ENCODE measurements at regions not wholly inside any gene's neighbourhood (a gene's known extent, or its start where the extent isn't known, plus 50 kb on each side); places are given as distances from the start of the nearest gene placed in this dataset.

DNA sequence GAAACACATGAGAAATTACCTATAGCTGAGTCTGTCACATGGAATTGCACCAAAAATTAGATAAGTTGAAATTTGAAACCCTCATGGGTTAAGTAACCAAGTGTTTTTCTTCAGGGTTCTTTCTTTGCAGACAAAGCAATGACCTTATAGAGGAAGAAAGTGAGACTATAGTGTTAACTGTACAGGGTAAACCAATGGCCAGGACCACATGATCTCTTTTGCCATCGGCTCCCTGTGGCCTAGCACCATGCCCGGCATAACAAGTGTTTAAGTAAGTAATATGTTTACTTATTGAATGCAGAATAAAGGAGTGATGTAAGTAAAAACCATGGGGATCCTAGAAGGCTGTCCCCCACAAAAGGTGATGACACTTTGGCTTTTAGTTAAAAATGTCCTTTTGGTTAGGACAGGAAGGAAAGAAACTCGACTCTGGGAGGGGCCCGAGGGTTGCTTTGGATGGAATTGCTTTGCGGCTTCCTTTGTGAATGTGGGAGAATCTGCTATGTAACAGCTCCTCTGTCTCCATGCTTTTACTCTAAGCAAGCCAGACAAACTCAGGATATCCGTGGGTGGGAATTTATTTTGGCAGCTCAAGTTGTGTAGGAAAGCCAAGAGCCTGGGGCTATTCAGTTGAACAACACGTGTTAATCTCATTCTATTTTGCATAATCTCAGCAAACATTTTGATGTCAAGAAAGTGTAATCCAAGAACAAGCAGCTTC, 454.7 kb downstream of the INSC start:
- Histone ChIP-seq H3K4me1 (ENCODE audit: insufficient read depth, low read length) (no peaks in the 10 kb centered on the region), H3K9ac (ENCODE audit: low read depth, low read length) (no peak overlapping the region), H3K9me3 (ENCODE audit: insufficient read depth, low read length, severe bottlenecking) (no peaks in the 10 kb centered on the region), H4K20me1 (ENCODE audit: insufficient read depth, low read length) (no peaks in the 10 kb centered on the region), H3K27ac (ENCODE audit: low read length) (no peak overlapping the region), H3K4me3 (ENCODE audit: low read depth in 1 of 2, low read length in 2 of 2) (no peak overlapping the region), H3K27me3 (ENCODE audit: insufficient read depth, low read length, poor library complexity) (peaks cover 6% of the 10 kb centered on the region), H2AFZ (ENCODE audit: low read depth, low read length) (no peak overlapping the region), H3K36me3 (ENCODE audit: insufficient read depth, low read length) (no peaks in the 10 kb centered on the region), H3K4me2 (ENCODE audit: insufficient read depth, low read length) (no peak overlapping the region), H3K79me2 (ENCODE audit: insufficient read depth, low read length) (no peaks in the 10 kb centered on the region)
- DNase-seq (no peak), ATAC-seq (ENCODE audit: insufficient read depth, low read depth) (no peak)
- TF ChIP-seq, protein P1, sequence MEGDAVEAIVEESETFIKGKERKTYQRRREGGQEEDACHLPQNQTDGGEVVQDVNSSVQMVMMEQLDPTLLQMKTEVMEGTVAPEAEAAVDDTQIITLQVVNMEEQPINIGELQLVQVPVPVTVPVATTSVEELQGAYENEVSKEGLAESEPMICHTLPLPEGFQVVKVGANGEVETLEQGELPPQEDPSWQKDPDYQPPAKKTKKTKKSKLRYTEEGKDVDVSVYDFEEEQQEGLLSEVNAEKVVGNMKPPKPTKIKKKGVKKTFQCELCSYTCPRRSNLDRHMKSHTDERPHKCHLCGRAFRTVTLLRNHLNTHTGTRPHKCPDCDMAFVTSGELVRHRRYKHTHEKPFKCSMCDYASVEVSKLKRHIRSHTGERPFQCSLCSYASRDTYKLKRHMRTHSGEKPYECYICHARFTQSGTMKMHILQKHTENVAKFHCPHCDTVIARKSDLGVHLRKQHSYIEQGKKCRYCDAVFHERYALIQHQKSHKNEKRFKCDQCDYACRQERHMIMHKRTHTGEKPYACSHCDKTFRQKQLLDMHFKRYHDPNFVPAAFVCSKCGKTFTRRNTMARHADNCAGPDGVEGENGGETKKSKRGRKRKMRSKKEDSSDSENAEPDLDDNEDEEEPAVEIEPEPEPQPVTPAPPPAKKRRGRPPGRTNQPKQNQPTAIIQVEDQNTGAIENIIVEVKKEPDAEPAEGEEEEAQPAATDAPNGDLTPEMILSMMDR (IDR thresholded peaks at IDR 0.05; ENCODE audit: borderline replicate concordance, extremely low read depth, low read length, poor library complexity, severe bottlenecking): no peak
- no peak for TF ChIP-seq EZH2 (IDR thresholded peaks at IDR 0.05; ENCODE audit: borderline replicate concordance, low read depth, low read length, severe bottlenecking)

- H3K36me3 ChIP-seq (ENCODE audit: insufficient read depth, low read length): no peaks in the 10 kb centered on the region
- H2AFZ ChIP-seq (ENCODE audit: low read depth, low read length): no peak overlapping the region
- H4K20me1 ChIP-seq (ENCODE audit: insufficient read depth, low read length): no peaks in the 10 kb centered on the region
- H3K4me2 ChIP-seq (ENCODE audit: insufficient read depth, low read length): no peak overlapping the region
- no peak for ATAC-seq (ENCODE audit: insufficient read depth, low read depth)
- H3K27me3 ChIP-seq (ENCODE audit: insufficient read depth, low read length, poor library complexity): no peaks in the 10 kb centered on the region
- no peaks in the 10 kb centered on the region for H3K9me3 ChIP-seq (ENCODE audit: insufficient read depth, low read length, severe bottlenecking)
- H3K79me2 ChIP-seq (ENCODE audit: insufficient read depth, low read length): no peaks in the 10 kb centered on the region
- H3K4me3 ChIP-seq (ENCODE audit: low read depth in 1 of 2, low read length in 2 of 2): no peak overlapping the region
- H3K4me1 ChIP-seq (ENCODE audit: insufficient read depth, low read length): no peaks in the 10 kb centered on the region
- no peak for DNase-seq
- no peak overlapping the region for H3K27ac ChIP-seq (ENCODE audit: low read length)
- H3K9ac ChIP-seq (ENCODE audit: low read depth, low read length): no peak overlapping the region
- no peak for TF ChIP-seq EZH2 (IDR thresholded peaks at IDR 0.05; ENCODE audit: borderline replicate concordance, low read depth, low read length, severe bottlenecking)
- TF ChIP-seq, protein P1 (IDR thresholded peaks at IDR 0.05; ENCODE audit: borderline replicate concordance, extremely low read depth, low read length, poor library complexity, severe bottlenecking): no peak
Measured at GRCh38 chr11:15575409-15575808, 460.7 kb downstream of the INSC start.

DNA sequence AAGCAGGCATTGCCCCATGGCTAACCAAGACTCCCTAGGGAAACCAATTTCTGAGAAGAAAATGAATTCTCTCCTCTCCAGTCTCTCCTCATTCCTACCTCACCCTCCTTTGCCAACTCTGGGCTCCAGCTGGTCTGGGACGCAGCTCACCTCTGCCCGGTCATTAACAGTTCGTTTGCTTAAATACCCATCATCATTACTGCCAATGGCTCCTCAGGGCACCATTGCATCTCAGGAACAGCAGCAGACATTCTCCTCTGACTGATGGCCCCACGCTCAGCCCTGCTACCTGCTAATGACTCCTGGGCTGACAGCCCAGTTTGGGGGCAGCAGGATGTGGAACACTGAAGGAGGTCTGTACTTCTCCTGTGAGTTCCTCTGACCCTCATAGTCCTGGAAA, 462.0 kb downstream of the INSC start:
- H3K4me2 ChIP-seq (ENCODE audit: insufficient read depth, low read length): no peak overlapping the region
- no peaks in the 10 kb centered on the region for H3K27me3 ChIP-seq (ENCODE audit: insufficient read depth, low read length, poor library complexity)

More for the DNA sequence above, 462.0 kb downstream of the INSC start:
- no peak overlapping the region for H2AFZ ChIP-seq (ENCODE audit: low read depth, low read length)
- no peak overlapping the region for H3K9ac ChIP-seq (ENCODE audit: low read depth, low read length)
- H3K4me3 ChIP-seq (ENCODE audit: low read depth in 1 of 2, low read length in 2 of 2): no peak overlapping the region
- H3K9me3 ChIP-seq (ENCODE audit: insufficient read depth, low read length, severe bottlenecking): no peaks in the 10 kb centered on the region
- DNase-seq (no peak), ATAC-seq (ENCODE audit: insufficient read depth, low read depth) (no peak)
- no peaks in the 10 kb centered on the region for H3K4me1 ChIP-seq (ENCODE audit: insufficient read depth, low read length)
- no peaks in the 10 kb centered on the region for H3K79me2 ChIP-seq (ENCODE audit: insufficient read depth, low read length)
- H3K36me3 ChIP-seq (ENCODE audit: insufficient read depth, low read length): no peaks in the 10 kb centered on the region
- TF ChIP-seq, protein P1 (IDR thresholded peaks at IDR 0.05; ENCODE audit: borderline replicate concordance, extremely low read depth, low read length, poor library complexity, severe bottlenecking): no peak
- TF ChIP-seq EZH2 (IDR thresholded peaks at IDR 0.05; ENCODE audit: borderline replicate concordance, low read depth, low read length, severe bottlenecking): no peak
- H3K27ac ChIP-seq (ENCODE audit: low read length): no peak overlapping the region
- H4K20me1 ChIP-seq (ENCODE audit: insufficient read depth, low read length): no peaks in the 10 kb centered on the region
